GM12892 (cell line): ENCODE measurements at regions not wholly inside any gene's neighbourhood (a gene's known extent, or its start where the extent isn't known, plus 50 kb on each side); places are given as distances from the start of the nearest gene placed in this dataset.

Source experiments
- POLR2A ChIP-seq: IDR thresholded peaks from 2 replicates; pipeline ENCODE4 v1.6.1; 2011; ENCODE audit warnings: low read depth, low read length, control low read depth
- POLR2AphosphoS5 ChIP-seq: IDR thresholded peaks from 2 replicates; pipeline ENCODE4 v1.6.1; 2011; ENCODE audit warnings: low read depth, low read length, control low read depth
- TAF1 ChIP-seq: IDR thresholded peaks from 2 replicates; pipeline ENCODE4 v1.6.1; 2011; ENCODE audit warnings: low read depth, mild to moderate bottlenecking, control low read depth, low read length, borderline replicate concordance

GRCh38 chr11:110972106-110972505, 259.9 kb upstream of the ARHGAP20 start:
- TF ChIP-seq POLR2A (no peak), TAF1 (no peak), POLR2AphosphoS5 (no peak)
